OCI-LY3 (cell line): ENCODE measurements at regions not wholly inside any gene's neighbourhood (a gene's known extent, or its start where the extent isn't known, plus 50 kb on each side); places are given as distances from the start of the nearest gene placed in this dataset.

ENCODE experiments used
- H2AFZ ChIP-seq: fragments of 200-600, 300-600 bp; shearing (Covaris generic); 2 replicates; pipeline ENCODE4 v1.6.0; 2014; ENCODE audit warnings: antibody characterized with exemption, low read depth, low read length
- H3K27ac ChIP-seq: fragments of 200-600, 300-600 bp; sonication (generic); 2 replicates; pipeline ENCODE4 v1.5.1; 2014; ENCODE audit warnings: mild to moderate bottlenecking, low read length, moderate library complexity, mixed read lengths
- H3K27me3 ChIP-seq: fragments of 200-600, 300-600 bp; sonication (generic); 2 replicates; pipeline ENCODE4 v1.6.1; 2014; ENCODE audit warnings: low read depth, low read length, mixed read lengths
- H3K36me3 ChIP-seq: fragments of 200-600, 300-600 bp; sonication (generic); replicated peaks from 2 replicates; pipeline ENCODE3; 2014; ENCODE audit warnings: low read depth, low read length, mixed read lengths
- H3K4me1 ChIP-seq: fragments of 300-600, 200-600 bp; sonication (generic); 2 replicates; pipeline ENCODE4 v1.6.1; 2014; ENCODE audit warnings: low read length, mixed read lengths
- H3K4me2 ChIP-seq: fragments of 200-600, 300-600 bp; sonication (generic); 2 replicates; pipeline ENCODE4 v1.6.1; 2014; ENCODE audit warnings: low read length, mixed read lengths
- H3K4me3 ChIP-seq: fragments of 300-600, 200-600 bp; sonication (generic); 2 replicates; pipeline ENCODE4 v1.5.1; 2014; ENCODE audit warnings: antibody characterized with exemption, mild to moderate bottlenecking, low read length, moderate library complexity
- H3K79me2 ChIP-seq: fragments of 300-600, 200-600 bp; shearing (Covaris generic); 2 replicates; pipeline ENCODE4 v1.6.1; 2014; ENCODE audit warnings: mild to moderate bottlenecking, low read length, mixed read lengths
- H3K9ac ChIP-seq: fragments of 300-600, 200-600 bp; shearing (Covaris generic); 2 replicates; pipeline ENCODE4 v1.6.0; 2014; ENCODE audit warnings: mild to moderate bottlenecking, low read length, moderate library complexity
- H3K9me3 ChIP-seq: fragments of 200-600, 300-600 bp; shearing (Covaris generic); 2 replicates; pipeline ENCODE4 v1.6.1; 2014; ENCODE audit warnings: low read length, mixed read lengths; ENCODE audit not compliant: insufficient read depth
- H4K20me1 ChIP-seq: fragments of 200-600, 300-600 bp; sonication (generic); 2 replicates; pipeline ENCODE4 v1.6.1; 2016; ENCODE audit warnings: low read length, mixed read lengths; ENCODE audit not compliant: insufficient read depth
- CTCF ChIP-seq: fragments of 200-600, 300-600 bp; sonication (generic); IDR thresholded peaks from 2 replicates; pipeline ENCODE4 v1.5.1; 2014; ENCODE audit warnings: antibody characterized with exemption, low read length, low read depth
- EZH2phosphoT487 ChIP-seq: fragments of 200-600 bp; shearing (Covaris generic); IDR thresholded peaks from 2 replicates; pipeline ENCODE4 v1.6.1; 2018; ENCODE audit warnings: antibody characterized with exemption, mixed run types, low read depth

- H3K79me2 ChIP-seq: no peaks in the 10 kb centered on the region
- H3K4me3 ChIP-seq: no peak overlapping the region
- H3K27me3 ChIP-seq: no peaks in the 10 kb centered on the region
- no peak overlapping the region for H3K4me2 ChIP-seq
- no peaks in the 10 kb centered on the region for H4K20me1 ChIP-seq
- no peaks in the 10 kb centered on the region for H3K4me1 ChIP-seq
- no peak overlapping the region for H3K27ac ChIP-seq
- TF ChIP-seq EZH2phosphoT487 (no peak), CTCF (no peak)
- no peak overlapping the region for H3K9ac ChIP-seq
- H2AFZ ChIP-seq: no peak overlapping the region
- no peaks in the 10 kb centered on the region for H3K9me3 ChIP-seq
- H3K36me3 ChIP-seq: no peaks in the 10 kb centered on the region
Measured at GRCh38 chr16:65421596-65421995, 299.7 kb upstream of the CDH11 start.

GRCh38 chr16:65418435-65418834 lies 296.6 kb upstream of the CDH11 start:
- no peak for TF ChIP-seq CTCF
- no peak for TF ChIP-seq EZH2phosphoT487
- Histone ChIP-seq H3K4me2 (no peak overlapping the region), H3K4me3 (no peak overlapping the region), H3K27me3 (no peaks in the 10 kb centered on the region), H3K27ac (no peak overlapping the region), H3K4me1 (no peaks in the 10 kb centered on the region), H3K9me3 (no peaks in the 10 kb centered on the region), H3K36me3 (no peaks in the 10 kb centered on the region), H4K20me1 (no peaks in the 10 kb centered on the region), H3K79me2 (no peaks in the 10 kb centered on the region), H3K9ac (no peak overlapping the region), H2AFZ (no peak overlapping the region)

GRCh38 chr16:65415460-65415859 lies 293.6 kb upstream of the CDH11 start:
- no peak overlapping the region for H2AFZ ChIP-seq
- H3K4me1 ChIP-seq: no peaks in the 10 kb centered on the region
- no peaks in the 10 kb centered on the region for H3K36me3 ChIP-seq
- no peaks in the 10 kb centered on the region for H4K20me1 ChIP-seq
- H3K9ac ChIP-seq: no peak overlapping the region
- H3K79me2 ChIP-seq: no peaks in the 10 kb centered on the region
- H3K9me3 ChIP-seq: no peaks in the 10 kb centered on the region
- H3K27ac ChIP-seq: no peak overlapping the region
- H3K4me3 ChIP-seq: no peak overlapping the region
- no peak overlapping the region for H3K4me2 ChIP-seq
- H3K27me3 ChIP-seq: no peaks in the 10 kb centered on the region
- TF ChIP-seq EZH2phosphoT487 (no peak), CTCF (no peak)

- Histone ChIP-seq H3K27me3 (no peaks in the 10 kb centered on the region), H3K9me3 (no peaks in the 10 kb centered on the region), H2AFZ (no peak overlapping the region), H3K27ac (no peak overlapping the region), H4K20me1 (no peaks in the 10 kb centered on the region), H3K9ac (no peak overlapping the region), H3K4me2 (no peak overlapping the region), H3K4me3 (no peak overlapping the region), H3K79me2 (no peaks in the 10 kb centered on the region), H3K4me1 (no peaks in the 10 kb centered on the region), H3K36me3 (no peaks in the 10 kb centered on the region)
- no peak for TF ChIP-seq CTCF
- TF ChIP-seq EZH2phosphoT487: no peak
Measured at GRCh38 chr16:65414284-65414984, 292.6 kb upstream of the CDH11 start.
